GM12864 (cell line): ENCODE measurements at regions not wholly inside any gene's neighbourhood (a gene's known extent, or its start where the extent isn't known, plus 50 kb on each side); places are given as distances from the start of the nearest gene placed in this dataset.

ENCODE experiments used
- DNase-seq: peaks from one replicate; pipeline ENCODE4 v3.0.0-alpha.2; 2011; ENCODE audit warnings: low read depth
- H3K4me3 ChIP-seq: 2 replicates; pipeline ENCODE4 v1.5.1; 2011; ENCODE audit warnings: mild to moderate bottlenecking, low read depth, low read length, control low read depth
- CTCF ChIP-seq: IDR thresholded peaks from 2 replicates; pipeline ENCODE4 v1.5.1; 2011; ENCODE audit warnings: low read depth, mild to moderate bottlenecking, moderate library complexity, low read length, control low read depth, inconsistent platforms; ENCODE audit errors: missing control alignments

DNA sequence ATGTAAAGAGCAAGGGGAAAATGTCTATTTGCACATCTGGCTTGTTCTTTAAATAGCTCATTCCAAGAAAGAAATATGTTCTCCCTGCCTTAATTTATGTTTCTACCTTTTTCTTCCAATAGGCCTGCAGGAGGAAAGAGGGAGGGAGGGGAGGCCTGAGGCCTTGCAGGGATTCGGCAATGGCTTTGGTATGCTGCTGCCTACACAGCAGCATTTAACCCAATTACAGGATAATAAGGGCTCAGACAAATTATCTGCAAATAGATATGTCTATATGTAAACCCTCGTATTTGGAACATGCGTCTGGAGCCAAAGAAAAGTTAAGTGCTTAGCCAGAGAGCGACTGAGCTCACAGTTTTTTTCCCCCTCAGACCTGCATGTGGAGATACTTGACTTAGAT lies 277.2 kb downstream of the CDC5L start:
- H3K4me3 ChIP-seq: no peak overlapping the region
- no peak for TF ChIP-seq CTCF
- no peak for DNase-seq

GRCh38 chr6:44665143-44665542 lies 277.6 kb downstream of the CDC5L start:
- TF ChIP-seq CTCF: no peak
- no peak for DNase-seq
- H3K4me3 ChIP-seq: no peak overlapping the region

- no peak overlapping the region for H3K4me3 ChIP-seq
- TF ChIP-seq CTCF: no peak
- no peak for DNase-seq
Measured at GRCh38 chr6:44665683-44666082, 278.2 kb downstream of the CDC5L start.

GRCh38 chr6:44666324-44666723 lies 278.8 kb downstream of the CDC5L start:
- no peak overlapping the region for H3K4me3 ChIP-seq
- no peak for DNase-seq
- no peak for TF ChIP-seq CTCF

GRCh38 chr6:44667226-44667625 lies 279.7 kb downstream of the CDC5L start:
- TF ChIP-seq CTCF: no peak
- DNase-seq: no peak
- no peak overlapping the region for H3K4me3 ChIP-seq

DNA sequence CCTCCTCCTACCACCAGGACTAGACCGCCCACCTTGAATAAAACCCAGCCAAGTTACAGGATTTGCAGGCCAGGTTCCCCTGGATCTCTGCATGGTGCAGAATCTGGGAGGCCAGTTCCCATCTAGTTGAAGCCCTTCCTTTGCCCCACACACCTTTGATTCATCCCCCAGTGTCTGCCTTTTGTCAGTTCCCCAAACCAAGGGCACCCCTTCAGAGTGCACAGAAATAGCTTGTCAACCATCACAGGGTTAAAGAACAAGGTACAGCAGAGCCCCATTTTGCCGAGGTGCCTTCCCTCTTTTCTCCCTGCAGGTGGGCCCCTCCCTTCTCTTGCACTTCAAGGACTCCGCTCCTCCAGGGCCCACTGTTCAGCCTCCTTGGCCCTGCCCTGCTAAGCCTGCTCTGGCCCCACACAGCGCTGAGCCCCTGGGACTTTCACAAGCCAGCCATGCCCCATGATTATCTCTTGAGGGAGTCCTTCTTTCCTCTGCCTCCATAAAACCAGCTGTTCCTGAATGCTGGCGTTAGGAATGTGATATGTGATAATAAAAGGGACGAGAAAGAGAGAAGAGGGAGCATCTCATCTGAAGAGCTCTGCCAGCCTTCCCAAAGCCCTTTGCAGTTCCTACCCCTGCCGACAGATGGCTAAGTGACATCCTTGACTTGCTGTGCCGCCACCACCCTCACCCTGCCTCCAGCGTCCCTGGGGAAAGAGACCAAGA lies 280.3 kb downstream of the CDC5L start:
- peak; percentile 97 for TF ChIP-seq CTCF
- no peak for DNase-seq
- H3K4me3 ChIP-seq: no peak overlapping the region

GRCh38 chr6:44668391-44668930 lies 281.0 kb downstream of the CDC5L start:
- H3K4me3 ChIP-seq: no peak overlapping the region
- DNase-seq: no peak
- TF ChIP-seq CTCF: no peak
